ENCODE measurements at regions not wholly inside any gene's neighbourhood (a gene's known extent, or its start where the extent isn't known, plus 50 kb on each side); places are given as distances from the start of the nearest gene placed in this dataset.

GRCh38 chr13:65090186-65090585 is 2139.9 kb downstream of the PCDH9 start:
- TF ChIP-seq CTCF (IDR thresholded peaks at IDR 0.05) (no peak), POLR2A (IDR thresholded peaks at IDR 0.05) (no peak), POLR2AphosphoS5 (IDR thresholded peaks at IDR 0.05) (no peak)

All from prostate gland (tissue), 2 donors.